ENCODE measurements at regions not wholly inside any gene's neighbourhood (a gene's known extent, or its start where the extent isn't known, plus 50 kb on each side); places are given as distances from the start of the nearest gene placed in this dataset.

- Histone ChIP-seq H3K4me1 (no peaks in the 10 kb centered on the region), H3K4me3 (no peak overlapping the region), H3K27ac (no peak overlapping the region), H3K36me3 (no peaks in the 10 kb centered on the region), H3K9me3 (peaks cover 0 to 13% of the 10 kb centered on the region in 2 donors), H3K27me3 (no peaks in the 10 kb centered on the region)
- TF ChIP-seq CTCF (IDR thresholded peaks at IDR 0.05) (no peak), POLR2A (IDR thresholded peaks at IDR 0.05) (no peak), POLR2AphosphoS5 (IDR thresholded peaks at IDR 0.05) (no peak)
- intact Hi-C loops (cut with DNase I; ENCODE audit: low total_unique reads), result no loop called here
- no peak for DNase-seq (ENCODE audit: low spot score in 2 of 2)
Observed at GRCh38 chr4:188984518-188984917, 845.3 kb downstream of the TRIML1 start.

DNA sequence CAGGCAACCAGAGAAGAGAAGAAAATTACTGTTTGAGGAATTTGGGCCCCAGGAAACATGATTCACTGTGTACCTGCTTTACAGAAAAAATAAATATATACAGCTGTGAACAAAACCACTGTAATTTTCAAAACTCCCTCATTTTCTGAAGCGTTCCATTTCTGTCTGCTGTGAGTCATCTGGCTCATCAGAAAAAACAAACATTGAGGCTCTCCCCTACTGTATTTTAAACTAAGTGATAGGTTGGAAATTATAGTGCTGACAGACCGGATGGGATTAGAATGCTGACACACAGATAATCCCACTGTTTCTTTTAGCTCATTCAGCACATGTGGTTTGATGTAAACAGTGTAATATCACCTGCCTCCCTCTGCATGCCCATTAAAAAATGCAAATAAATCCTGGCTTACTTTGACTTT lies 847.0 kb downstream of the TRIML1 start:
- DNase-seq (ENCODE audit: low spot score in 2 of 2), result no peak
- intact Hi-C loops (cut with DNase I; ENCODE audit: low total_unique reads), result no loop called here
- Histone ChIP-seq H3K4me3 (no peak overlapping the region), H3K9me3 (peaks cover 0 to 13% of the 10 kb centered on the region in 2 donors), H3K27me3 (no peaks in the 10 kb centered on the region), H3K27ac (no peak overlapping the region), H3K4me1 (no peaks in the 10 kb centered on the region), H3K36me3 (no peaks in the 10 kb centered on the region)
- no peak for TF ChIP-seq POLR2AphosphoS5 (IDR thresholded peaks at IDR 0.05)
- TF ChIP-seq CTCF (IDR thresholded peaks at IDR 0.05), result no peak
- no peak for TF ChIP-seq POLR2A (IDR thresholded peaks at IDR 0.05)

DNA sequence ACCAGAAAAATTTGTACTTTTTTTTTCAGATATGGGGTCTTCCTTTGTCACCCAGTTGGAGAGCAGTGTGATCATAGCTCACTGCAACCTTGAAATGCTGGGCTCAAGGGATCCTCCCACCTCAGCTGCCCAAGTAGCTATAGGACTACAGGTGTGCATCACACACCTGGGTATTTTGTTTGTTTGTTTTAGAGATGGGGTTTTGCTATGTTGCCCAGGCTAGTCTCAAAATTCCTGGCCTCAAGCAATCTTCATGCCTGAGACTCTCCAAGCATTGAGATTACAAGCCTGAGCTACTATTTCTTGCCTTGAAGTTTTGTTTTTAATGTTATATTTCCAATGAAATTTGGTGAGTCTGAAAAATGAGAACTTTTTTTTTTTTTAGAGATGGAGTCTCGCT lies 847.8 kb downstream of the TRIML1 start:
- H3K36me3 ChIP-seq, result no peaks in the 10 kb centered on the region
- H3K4me3 ChIP-seq, result no peak overlapping the region
- no peaks in the 10 kb centered on the region for H3K4me1 ChIP-seq
- TF ChIP-seq CTCF (IDR thresholded peaks at IDR 0.05), result no peak
- no peak for TF ChIP-seq POLR2AphosphoS5 (IDR thresholded peaks at IDR 0.05)
- no peak for TF ChIP-seq POLR2A (IDR thresholded peaks at IDR 0.05)
- H3K9me3 ChIP-seq, result peaks cover 0 to 13% of the 10 kb centered on the region in 2 donors
- H3K27ac ChIP-seq, result no peak overlapping the region
- intact Hi-C loops (cut with DNase I; ENCODE audit: low total_unique reads), result no loop called here
- no peaks in the 10 kb centered on the region for H3K27me3 ChIP-seq
- DNase-seq (ENCODE audit: low spot score in 2 of 2), result no peak

GRCh38 chr4:188988131-188988530 lies 848.9 kb downstream of the TRIML1 start:
- Histone ChIP-seq H3K36me3 (no peaks in the 10 kb centered on the region), H3K27me3 (no peaks in the 10 kb centered on the region), H3K9me3 (peaks cover 0 to 13% of the 10 kb centered on the region in 2 donors), H3K27ac (no peak overlapping the region), H3K4me3 (no peak overlapping the region), H3K4me1 (no peaks in the 10 kb centered on the region)
- DNase-seq (ENCODE audit: low spot score in 2 of 2), result no peak
- no peak for TF ChIP-seq POLR2A (IDR thresholded peaks at IDR 0.05)
- intact Hi-C loops (cut with DNase I; ENCODE audit: low total_unique reads), result no loop called here

DNA sequence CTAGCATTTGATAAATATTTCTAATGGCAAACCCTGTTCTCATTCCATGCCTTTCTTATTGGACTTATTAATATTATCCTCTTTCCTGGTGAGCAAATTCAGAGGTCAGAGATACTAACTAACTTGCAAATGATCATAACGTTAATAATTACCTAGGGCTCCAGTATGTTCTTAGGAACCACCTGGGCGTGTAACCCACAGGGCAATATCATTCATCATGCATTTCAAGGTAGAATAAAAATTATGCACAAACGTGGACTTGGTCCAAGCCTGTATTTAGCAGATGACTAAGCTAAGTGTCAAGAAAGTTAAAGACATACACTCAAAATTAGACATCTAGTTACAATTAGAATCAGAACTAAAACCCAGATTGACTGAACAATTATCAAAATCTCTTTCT lies 850.1 kb downstream of the TRIML1 start:
- no peaks in the 10 kb centered on the region for H3K27me3 ChIP-seq
- peaks cover 0 to 13% of the 10 kb centered on the region in 2 donors for H3K9me3 ChIP-seq
- H3K4me3 ChIP-seq, result no peak overlapping the region
- H3K36me3 ChIP-seq, result no peaks in the 10 kb centered on the region
- intact Hi-C loops (cut with DNase I; ENCODE audit: low total_unique reads), result no loop called here
- no peak overlapping the region for H3K27ac ChIP-seq
- no peaks in the 10 kb centered on the region for H3K4me1 ChIP-seq
- no peak for DNase-seq (ENCODE audit: low spot score in 2 of 2)
- TF ChIP-seq POLR2AphosphoS5 (IDR thresholded peaks at IDR 0.05), result no peak
- TF ChIP-seq POLR2A (IDR thresholded peaks at IDR 0.05), result no peak
- no peak for TF ChIP-seq CTCF (IDR thresholded peaks at IDR 0.05)

DNA sequence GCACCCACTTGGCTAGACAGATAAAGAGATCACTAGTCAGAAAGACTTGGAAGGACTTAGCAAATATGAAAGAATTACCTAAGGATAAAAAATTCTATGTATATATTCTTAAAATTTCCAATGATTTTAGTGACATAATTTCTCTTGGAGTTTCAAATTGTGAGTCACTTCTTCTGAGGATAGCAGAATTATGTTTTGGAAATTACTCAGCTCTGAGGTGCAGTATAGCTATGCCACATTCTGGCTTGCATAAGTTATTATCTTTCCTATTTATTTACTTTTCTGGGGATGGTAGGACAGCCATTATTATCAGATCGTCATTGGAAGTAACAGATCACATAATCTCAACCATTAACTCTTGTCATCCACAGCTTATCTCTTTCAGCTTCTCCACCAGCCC lies 853.5 kb downstream of the TRIML1 start:
- H3K27me3 ChIP-seq, result no peaks in the 10 kb centered on the region
- TF ChIP-seq CTCF (IDR thresholded peaks at IDR 0.05) (no peak), POLR2AphosphoS5 (IDR thresholded peaks at IDR 0.05) (no peak), POLR2A (IDR thresholded peaks at IDR 0.05) (no peak)
- no peak for DNase-seq (ENCODE audit: low spot score in 2 of 2)
- H3K4me3 ChIP-seq, result no peak overlapping the region
- intact Hi-C loops (cut with DNase I; ENCODE audit: low total_unique reads), result no loop called here
- no peaks in the 10 kb centered on the region for H3K4me1 ChIP-seq
- H3K27ac ChIP-seq, result no peak overlapping the region
- no peaks in the 10 kb centered on the region for H3K9me3 ChIP-seq
- H3K36me3 ChIP-seq, result no peaks in the 10 kb centered on the region
